ENCODE measurements at regions not wholly inside any gene's neighbourhood (a gene's known extent, or its start where the extent isn't known, plus 50 kb on each side); places are given as distances from the start of the nearest gene placed in this dataset.

DNA sequence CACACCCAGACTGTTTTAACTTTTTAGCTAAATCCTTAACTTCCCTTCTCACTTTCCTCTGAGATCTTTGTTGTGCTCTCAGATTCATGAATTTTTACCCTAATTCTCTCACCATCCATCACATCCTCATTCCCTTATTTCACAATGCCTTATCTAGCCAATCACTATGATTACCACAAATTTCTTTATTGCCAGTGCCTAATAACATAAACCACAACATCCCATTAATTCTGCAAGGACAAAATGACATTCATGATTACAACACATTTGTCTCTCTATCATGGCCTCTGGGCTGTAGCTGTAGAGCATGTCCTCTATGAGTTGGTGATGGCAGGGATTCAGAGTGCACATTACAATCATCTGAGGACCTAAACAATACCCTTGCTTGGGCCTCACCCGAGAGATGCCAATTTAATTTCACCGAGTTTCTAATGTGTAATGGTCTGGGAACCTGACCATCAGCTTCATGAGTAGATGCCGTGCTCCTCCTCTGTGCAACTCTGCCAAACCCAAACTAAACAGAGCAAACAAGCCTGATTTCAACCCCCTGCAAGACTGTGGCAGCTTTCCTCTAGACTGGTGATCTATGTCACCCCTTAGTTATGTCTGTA lies 99.3 kb downstream of the SPTSSA start:
- TF ChIP-seq, protein P1, sequence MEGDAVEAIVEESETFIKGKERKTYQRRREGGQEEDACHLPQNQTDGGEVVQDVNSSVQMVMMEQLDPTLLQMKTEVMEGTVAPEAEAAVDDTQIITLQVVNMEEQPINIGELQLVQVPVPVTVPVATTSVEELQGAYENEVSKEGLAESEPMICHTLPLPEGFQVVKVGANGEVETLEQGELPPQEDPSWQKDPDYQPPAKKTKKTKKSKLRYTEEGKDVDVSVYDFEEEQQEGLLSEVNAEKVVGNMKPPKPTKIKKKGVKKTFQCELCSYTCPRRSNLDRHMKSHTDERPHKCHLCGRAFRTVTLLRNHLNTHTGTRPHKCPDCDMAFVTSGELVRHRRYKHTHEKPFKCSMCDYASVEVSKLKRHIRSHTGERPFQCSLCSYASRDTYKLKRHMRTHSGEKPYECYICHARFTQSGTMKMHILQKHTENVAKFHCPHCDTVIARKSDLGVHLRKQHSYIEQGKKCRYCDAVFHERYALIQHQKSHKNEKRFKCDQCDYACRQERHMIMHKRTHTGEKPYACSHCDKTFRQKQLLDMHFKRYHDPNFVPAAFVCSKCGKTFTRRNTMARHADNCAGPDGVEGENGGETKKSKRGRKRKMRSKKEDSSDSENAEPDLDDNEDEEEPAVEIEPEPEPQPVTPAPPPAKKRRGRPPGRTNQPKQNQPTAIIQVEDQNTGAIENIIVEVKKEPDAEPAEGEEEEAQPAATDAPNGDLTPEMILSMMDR (IDR thresholded peaks at IDR 0.05; ENCODE audit: borderline replicate concordance, insufficient read depth, low read depth, low read length) = no peak
- no peak overlapping the region for H3K4me3 ChIP-seq (ENCODE audit: low read depth, low read length)

DNA sequence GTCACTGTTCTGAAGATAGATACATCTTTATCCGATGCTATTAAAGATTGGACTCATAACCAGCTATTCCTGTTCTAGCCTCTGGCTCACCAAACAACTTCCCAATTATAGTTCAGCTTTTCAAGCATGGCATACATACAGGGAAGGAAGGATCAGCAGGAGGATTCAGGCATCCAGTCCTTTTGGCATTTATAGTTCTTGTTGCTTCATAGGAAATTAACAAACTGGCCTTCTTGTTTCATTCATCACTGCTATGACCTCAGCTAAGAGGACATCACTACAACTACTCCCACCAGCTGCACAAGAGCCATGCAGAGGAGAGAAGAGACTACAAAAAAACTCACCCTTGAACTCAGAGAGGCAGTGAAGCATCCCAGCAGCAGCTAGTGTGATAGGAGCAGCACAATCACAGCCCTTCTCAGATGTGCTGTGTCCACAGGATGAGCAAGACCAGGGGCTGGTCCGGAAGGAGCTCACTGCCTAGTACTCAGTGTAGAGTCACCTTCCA lies 100.5 kb downstream of the SPTSSA start:
- no peak overlapping the region for H3K4me3 ChIP-seq (ENCODE audit: low read depth, low read length)
- TF ChIP-seq, protein P1 (IDR thresholded peaks at IDR 0.05; ENCODE audit: borderline replicate concordance, insufficient read depth, low read depth, low read length) = no peak

DNA sequence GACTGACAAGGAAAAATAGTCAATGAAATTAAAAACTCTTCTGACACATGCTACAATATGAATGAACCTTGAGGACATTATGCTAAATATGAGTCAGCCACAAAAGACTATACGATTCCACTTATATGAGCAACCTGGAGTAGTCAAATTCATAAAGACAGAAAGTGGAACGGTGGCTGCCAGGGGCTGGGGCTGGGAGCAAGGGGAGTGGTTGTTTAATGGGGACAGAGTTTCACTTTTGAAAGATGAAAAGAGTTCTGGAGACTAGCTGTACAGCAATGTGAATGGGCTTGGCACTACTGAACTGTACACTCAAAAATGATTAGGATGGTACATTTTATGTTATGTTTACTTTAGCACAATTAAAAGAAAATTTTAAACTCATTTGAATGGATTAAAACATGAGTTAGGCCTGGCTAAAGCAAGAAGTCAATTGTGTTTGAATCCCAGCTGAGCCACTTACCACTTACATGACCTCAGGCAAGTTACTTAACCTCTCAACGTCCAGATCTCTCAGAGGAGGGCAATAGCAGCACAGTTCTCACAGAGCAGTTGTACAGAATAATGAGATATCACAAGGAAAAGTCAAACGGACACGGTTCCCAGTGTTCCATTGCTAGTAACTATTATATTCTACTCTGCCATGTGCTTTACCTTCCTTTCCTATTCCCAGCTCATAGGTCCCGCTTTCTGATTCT lies 102.5 kb downstream of the SPTSSA start:
- TF ChIP-seq, protein P1 (IDR thresholded peaks at IDR 0.05; ENCODE audit: borderline replicate concordance, insufficient read depth, low read depth, low read length) = no peak
- no peak overlapping the region for H3K4me3 ChIP-seq (ENCODE audit: low read depth, low read length)

DNA sequence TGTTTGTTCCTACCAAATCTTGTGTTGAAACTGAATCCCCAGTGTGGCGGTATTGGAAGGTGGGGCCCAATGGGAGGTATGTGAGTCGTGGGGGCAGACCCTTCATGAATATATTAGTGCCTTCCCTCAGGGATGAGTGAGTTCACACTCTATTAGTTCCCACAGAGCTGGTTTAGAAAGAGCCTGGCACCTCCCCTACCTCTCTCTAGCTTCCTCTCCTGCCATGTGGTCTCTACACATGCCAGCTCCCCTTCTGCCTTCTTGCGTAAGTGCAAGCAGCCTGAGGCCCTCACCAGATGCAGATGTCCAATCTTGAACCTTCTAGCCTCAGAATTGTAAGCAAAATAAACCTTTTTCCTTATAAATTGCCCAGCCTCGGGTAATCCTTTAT lies 105.8 kb downstream of the SPTSSA start:
- TF ChIP-seq, protein P1 (IDR thresholded peaks at IDR 0.05; ENCODE audit: borderline replicate concordance, insufficient read depth, low read depth, low read length) = no peak
- no peak overlapping the region for H3K4me3 ChIP-seq (ENCODE audit: low read depth, low read length)

DNA sequence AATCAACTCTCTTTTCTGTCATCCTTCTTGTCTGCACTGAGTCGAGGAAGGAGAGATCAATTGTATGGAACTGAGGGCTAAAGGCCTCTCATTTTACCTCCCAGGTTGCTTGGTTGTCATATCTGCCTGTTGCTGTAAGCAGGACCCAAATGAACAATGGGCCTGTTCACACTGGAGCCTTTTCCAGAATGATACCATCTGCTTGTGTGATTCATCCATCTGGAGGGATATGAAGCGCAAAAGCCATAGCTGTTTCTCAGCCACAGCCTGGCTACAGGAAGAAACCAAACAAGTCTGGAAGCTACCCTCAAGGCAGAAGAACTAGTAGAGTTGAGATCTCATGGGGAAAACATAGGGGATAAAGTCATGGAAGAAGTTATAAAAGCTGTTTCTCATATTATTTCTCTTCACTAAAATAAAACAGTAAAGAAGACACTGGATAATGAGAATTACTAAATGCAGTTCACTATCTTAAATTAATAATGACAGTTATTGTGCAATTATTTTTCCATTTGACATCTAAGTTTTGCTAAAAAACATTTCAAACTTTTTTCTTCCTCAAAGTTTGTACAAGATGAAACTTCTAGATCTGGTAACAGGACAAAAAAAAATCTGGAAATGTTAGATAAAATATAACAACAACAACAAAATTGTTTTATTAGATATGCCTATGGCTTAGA lies 106.3 kb downstream of the SPTSSA start:
- H3K4me3 ChIP-seq (ENCODE audit: low read depth, low read length) = no peak overlapping the region
- TF ChIP-seq, protein P1 (IDR thresholded peaks at IDR 0.05; ENCODE audit: borderline replicate concordance, insufficient read depth, low read depth, low read length) = no peak

DNA sequence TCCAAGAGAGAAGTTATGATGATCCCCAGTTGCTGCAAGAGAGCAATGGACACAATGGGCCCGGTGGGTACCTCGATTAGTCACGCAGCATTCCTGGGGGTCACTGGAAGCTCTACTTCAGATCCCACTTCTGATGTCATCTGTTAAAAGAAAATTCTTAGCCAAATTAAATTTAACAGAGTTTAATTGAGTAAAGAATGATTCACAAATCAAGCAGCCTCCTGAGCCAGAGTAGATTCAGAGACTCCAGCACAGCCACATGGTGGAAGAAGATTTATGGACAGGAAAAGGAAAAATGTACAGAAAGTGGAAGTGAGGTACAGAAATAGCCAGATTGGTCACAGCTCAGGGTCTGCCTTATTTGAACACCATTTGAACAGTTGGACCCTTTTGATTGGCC lies 107.5 kb downstream of the SPTSSA start:
- no peak overlapping the region for H3K4me3 ChIP-seq (ENCODE audit: low read depth, low read length)
- TF ChIP-seq, protein P1 (IDR thresholded peaks at IDR 0.05; ENCODE audit: borderline replicate concordance, insufficient read depth, low read depth, low read length) = no peak
